HepG2 (cell line): ENCODE measurements at regions not wholly inside any gene's neighbourhood (a gene's known extent, or its start where the extent isn't known, plus 50 kb on each side); places are given as distances from the start of the nearest gene placed in this dataset.

Source experiments
- ATF4 ChIP-seq, 2 experiments: fragments of 450-650 bp in 1 of 2; sonication (generic) in 1 of 2; formaldehyde crosslinking; IDR thresholded peaks; 2 replicates each; pipeline versions ENCODE4 v1.5.0 to v1.8.0; 2020 to 2022; ENCODE audit warnings: mild to moderate bottlenecking in 1 of 2, missing genetic modification reagents in 1 of 2
- CHD4 ChIP-seq: fragments of 200-600 bp; sonication (generic); IDR thresholded peaks from 2 replicates; pipeline ENCODE4 v1.7.0; 2017; ENCODE audit warnings: mild to moderate bottlenecking, low read length, borderline replicate concordance
- EEA1 ChIP-seq: sonication (generic); formaldehyde crosslinking; IDR thresholded peaks from 2 replicates; pipeline ENCODE4 v1.5.1; 2020; ENCODE audit warnings: mild to moderate bottlenecking, missing genetic modification reagents, borderline replicate concordance
- GLMP ChIP-seq: sonication (generic); formaldehyde crosslinking; IDR thresholded peaks from 2 replicates; pipeline ENCODE4 v1.9.0; 2021; ENCODE audit warnings: missing genetic modification reagents, mild to moderate bottlenecking, borderline replicate concordance
- HNRNPK ChIP-seq: fragments of 200-400 bp; formaldehyde crosslinking; IDR thresholded peaks from 2 replicates; pipeline ENCODE4 v1.6.1; 2018; ENCODE audit warnings: low read length, low read depth, moderate library complexity, mild to moderate bottlenecking; ENCODE audit not compliant: poor library complexity, severe bottlenecking
- JUN ChIP-seq: sonication (generic); formaldehyde crosslinking; IDR thresholded peaks from 2 replicates; pipeline ENCODE4 v1.4.0; 2020; ENCODE audit warnings: mild to moderate bottlenecking, missing genetic modification reagents
- JUNB ChIP-seq: sonication (generic); formaldehyde crosslinking; IDR thresholded peaks from 2 replicates; pipeline ENCODE4 v1.8.0; 2022; ENCODE audit warnings: missing genetic modification reagents, mild to moderate bottlenecking, borderline replicate concordance
- MAZ ChIP-seq, 2 experiments: sonication (generic) in 1 of 2; formaldehyde crosslinking in 1 of 2; IDR thresholded peaks; 2 replicates each; pipeline versions ENCODE4 v1.5.0 to v1.6.1; 2012 to 2020; ENCODE audit warnings: low read depth in 2 of 2, mild to moderate bottlenecking in 2 of 2, borderline replicate concordance in 1 of 2, improper control_type of control experiment in 1 of 2, low read length in 1 of 2, missing genetic modification reagents in 1 of 2, moderate library complexity in 1 of 2
- MXI1 ChIP-seq: IDR thresholded peaks from 3 replicates; pipeline ENCODE4 v1.6.1; 2012; ENCODE audit warnings: low read depth, low read length, inconsistent platforms, borderline replicate concordance
- NFE2L1 ChIP-seq: sonication (generic); formaldehyde crosslinking; IDR thresholded peaks from 2 replicates; pipeline ENCODE4 v1.4.0; 2020; ENCODE audit warnings: missing genetic modification reagents, mild to moderate bottlenecking, borderline replicate concordance
- NR2F1 ChIP-seq, 2 experiments: fragments of 450-650 bp in 1 of 2; formaldehyde crosslinking in 1 of 2; IDR thresholded peaks; 2 replicates each; pipeline versions ENCODE4 v1.5.0 to v1.6.1; 2016 to 2020; ENCODE audit warnings: mild to moderate bottlenecking in 1 of 2, missing compliant biosample characterization in 1 of 2, missing genetic modification reagents in 1 of 2, moderate library complexity in 1 of 2
- SIN3A ChIP-seq: IDR thresholded peaks from 2 replicates; pipeline ENCODE4 v1.6.1; 2011; ENCODE audit warnings: low read depth, mild to moderate bottlenecking, control low read depth, low read length, borderline replicate concordance
- SMYD3 ChIP-seq: sonication (generic); formaldehyde crosslinking; IDR thresholded peaks from 2 replicates; pipeline ENCODE4 v1.8.1; 2023; ENCODE audit warnings: mild to moderate bottlenecking, missing genetic modification reagents
- U2AF2 ChIP-seq: fragments of 200-400 bp; formaldehyde crosslinking; IDR thresholded peaks from 2 replicates; pipeline ENCODE4 v1.6.1; 2017; ENCODE audit warnings: low read depth, mild to moderate bottlenecking, low read length
- YY1 ChIP-seq: IDR thresholded peaks from 2 replicates; pipeline ENCODE4 v1.6.1; 2011; ENCODE audit warnings: low read length, low read depth, moderate library complexity, mild to moderate bottlenecking; ENCODE audit not compliant: insufficient read depth, insufficient replicate concordance
- ZFP1 ChIP-seq: IDR thresholded peaks from 2 replicates; pipeline ENCODE4 v1.6.1; 2016
- ZIK1 ChIP-seq: sonication (generic); formaldehyde crosslinking; IDR thresholded peaks from 2 replicates; pipeline ENCODE4 v1.5.0; 2020; ENCODE audit warnings: mild to moderate bottlenecking, low read depth, missing genetic modification reagents, borderline replicate concordance
- ZNF136 ChIP-seq: sonication (generic); formaldehyde crosslinking; IDR thresholded peaks from 2 replicates; pipeline ENCODE4 v1.8.1; 2022; ENCODE audit warnings: low read depth, mild to moderate bottlenecking, moderate library complexity, missing genetic modification reagents
- ZNF207 ChIP-seq: fragments of 450-650 bp; IDR thresholded peaks from 2 replicates; pipeline ENCODE4 v1.6.1; 2016; ENCODE audit warnings: antibody characterized with exemption, borderline replicate concordance
- ZNF235 ChIP-seq: sonication (generic); formaldehyde crosslinking; IDR thresholded peaks from 2 replicates; pipeline ENCODE4 v1.8.1; 2023; ENCODE audit warnings: mild to moderate bottlenecking, missing genetic modification reagents, borderline replicate concordance
- ZNF292 ChIP-seq: sonication (generic); formaldehyde crosslinking; IDR thresholded peaks from 2 replicates; pipeline ENCODE4 v1.8.1; 2022; ENCODE audit warnings: mild to moderate bottlenecking, low read depth, missing genetic modification reagents, borderline replicate concordance
- ZNF484 ChIP-seq: sonication (generic); formaldehyde crosslinking; IDR thresholded peaks from 2 replicates; pipeline ENCODE4 v1.5.1; 2020; ENCODE audit warnings: mild to moderate bottlenecking, low read depth, missing genetic modification reagents, borderline replicate concordance
- ZNF816 ChIP-seq: sonication (generic); formaldehyde crosslinking; IDR thresholded peaks from 2 replicates; pipeline ENCODE4 v1.8.0; 2022; ENCODE audit warnings: missing genetic modification reagents, mild to moderate bottlenecking, borderline replicate concordance
- TF ChIP-seq, protein P1 (sequence below): sonication (generic); formaldehyde crosslinking; IDR thresholded peaks from 2 replicates; pipeline ENCODE4 v1.4.0; 2020; ENCODE audit warnings: missing genetic modification reagents, borderline replicate concordance

DNA sequence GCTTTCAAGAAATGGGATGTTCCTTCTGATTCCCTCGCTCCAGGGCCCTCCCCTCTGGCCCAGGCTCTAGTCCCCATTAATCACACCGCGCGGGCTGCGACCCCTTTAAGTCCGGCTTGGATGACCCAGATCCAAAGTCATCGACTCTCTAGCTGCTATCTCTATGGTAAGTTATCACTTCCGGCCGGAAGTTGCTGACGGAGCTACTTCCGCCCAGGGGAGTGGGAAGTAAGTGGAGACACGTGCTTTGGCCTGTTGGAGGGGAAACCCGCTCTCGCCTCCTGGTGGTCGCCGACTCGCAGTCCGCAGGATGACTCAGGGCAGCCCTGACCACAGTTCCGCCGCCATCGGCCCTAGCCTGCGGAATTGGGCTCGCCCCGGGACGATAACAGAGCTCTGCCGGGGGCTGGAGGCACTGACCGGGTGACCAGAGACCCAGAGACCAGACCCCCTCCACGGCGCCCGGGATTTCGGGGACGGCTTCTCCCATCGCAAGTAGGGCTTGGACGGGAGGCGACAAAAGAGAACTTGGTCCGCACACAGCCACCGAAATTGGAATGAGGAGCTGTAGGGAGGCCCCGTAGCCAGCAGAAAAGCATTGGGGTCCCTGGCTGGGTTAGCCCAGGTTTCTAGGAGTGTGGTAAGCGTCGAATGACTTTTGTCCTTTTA is 52.2 kb upstream of the SEC14L1 start (continued):
- TF ChIP-seq ATF4 (CRISPR knock-in tag; IDR thresholded peaks at IDR 0.05), result peak in 1 of 2 experiments; percentile 71; a peak in 2 of 4 replicates
- TF ChIP-seq CHD4, result no peak
- TF ChIP-seq MAZ (IDR thresholded peaks at IDR 0.05; ENCODE audit: borderline replicate concordance, low read depth, low read length), result no peak; the same call in 1 of the 2 replicates
- TF ChIP-seq MAZ (CRISPR knock-in tag; IDR thresholded peaks at IDR 0.05; ENCODE audit: low read depth), result peak; percentile 98
- peak; percentile 99 for TF ChIP-seq NFE2L1 (CRISPR knock-in tag)
- peak; percentile 76; the same call in 1 of the 2 replicates for TF ChIP-seq ZNF136 (CRISPR knock-in tag)
- no peak for TF ChIP-seq ZNF207
- TF ChIP-seq HNRNPK, result no peak
- TF ChIP-seq JUN (CRISPR knock-in tag), result peak; percentile 82
- TF ChIP-seq SMYD3 (CRISPR knock-in tag), result no peak; the same call in 1 of the 2 replicates
- TF ChIP-seq, protein P1, sequence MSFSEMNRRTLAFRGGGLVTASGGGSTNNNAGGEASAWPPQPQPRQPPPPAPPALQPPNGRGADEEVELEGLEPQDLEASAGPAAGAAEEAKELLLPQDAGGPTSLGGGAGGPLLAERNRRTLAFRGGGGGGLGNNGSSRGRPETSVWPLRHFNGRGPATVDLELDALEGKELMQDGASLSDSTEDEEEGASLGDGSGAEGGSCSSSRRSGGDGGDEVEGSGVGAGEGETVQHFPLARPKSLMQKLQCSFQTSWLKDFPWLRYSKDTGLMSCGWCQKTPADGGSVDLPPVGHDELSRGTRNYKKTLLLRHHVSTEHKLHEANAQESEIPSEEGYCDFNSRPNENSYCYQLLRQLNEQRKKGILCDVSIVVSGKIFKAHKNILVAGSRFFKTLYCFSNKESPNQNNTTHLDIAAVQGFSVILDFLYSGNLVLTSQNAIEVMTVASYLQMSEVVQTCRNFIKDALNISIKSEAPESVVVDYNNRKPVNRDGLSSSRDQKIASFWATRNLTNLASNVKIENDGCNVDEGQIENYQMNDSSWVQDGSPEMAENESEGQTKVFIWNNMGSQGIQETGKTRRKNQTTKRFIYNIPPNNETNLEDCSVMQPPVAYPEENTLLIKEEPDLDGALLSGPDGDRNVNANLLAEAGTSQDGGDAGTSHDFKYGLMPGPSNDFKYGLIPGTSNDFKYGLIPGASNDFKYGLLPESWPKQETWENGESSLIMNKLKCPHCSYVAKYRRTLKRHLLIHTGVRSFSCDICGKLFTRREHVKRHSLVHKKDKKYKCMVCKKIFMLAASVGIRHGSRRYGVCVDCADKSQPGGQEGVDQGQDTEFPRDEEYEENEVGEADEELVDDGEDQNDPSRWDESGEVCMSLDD (CRISPR knock-in tag), result peak; percentile 76; the same call in 1 of the 2 replicates
- peak; percentile 100 for TF ChIP-seq MXI1
- no peak for TF ChIP-seq ZNF292 (CRISPR knock-in tag)
- peak; percentile 63; the same call in 1 of the 2 replicates for TF ChIP-seq ZIK1 (CRISPR knock-in tag)
- peak; percentile 90 for TF ChIP-seq YY1
- peak; percentile 99 for TF ChIP-seq SIN3A
- TF ChIP-seq EEA1 (CRISPR knock-in tag), result peak; percentile 87; the same call in 1 of the 2 replicates
- TF ChIP-seq ZNF484 (CRISPR knock-in tag), result 0 out of 2 replicates have a peak, but pooled peaks have one; percentile 12
- TF ChIP-seq JUNB (CRISPR knock-in tag), result no peak
- no peak for TF ChIP-seq GLMP (CRISPR knock-in tag)
- no peak for TF ChIP-seq ZNF816
- TF ChIP-seq U2AF2, result peak; percentile 83; the same call in 1 of the 2 replicates
- peak; percentile 71; the same call in 1 of the 2 replicates for TF ChIP-seq ZFP1 (CRISPR knock-in tag)
- peak; percentile 90; the same call in 1 of the 2 replicates for TF ChIP-seq ZNF235 (CRISPR knock-in tag)
- peak; percentile 16 to 18; a peak in 1 of 4 replicates for TF ChIP-seq NR2F1 (CRISPR knock-in tag; IDR thresholded peaks at IDR 0.05)
